ENCODE measurements at regions not wholly inside any gene's neighbourhood (a gene's known extent, or its start where the extent isn't known, plus 50 kb on each side); places are given as distances from the start of the nearest gene placed in this dataset.

DNA sequence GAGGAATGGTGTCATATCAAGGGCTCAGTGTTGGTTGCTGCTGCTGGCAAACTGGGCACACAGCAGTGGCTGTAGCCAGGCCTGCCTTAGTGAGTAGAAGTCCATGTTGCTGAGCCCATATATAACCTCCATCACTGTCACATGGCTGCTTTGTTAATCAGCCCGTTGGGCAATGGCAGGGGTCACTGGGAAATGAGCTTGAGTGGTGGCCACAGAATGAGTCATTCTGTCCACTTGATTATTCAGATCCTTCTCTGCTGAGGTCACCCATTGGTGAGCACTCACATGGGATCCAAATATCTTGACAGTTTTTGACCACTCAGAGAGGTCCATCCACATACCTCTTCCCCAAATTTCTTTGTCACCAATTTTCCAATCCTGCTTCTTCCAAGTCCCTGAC is 898.9 kb upstream of the EYS start:
- no peaks in the 10 kb centered on the region for H3K79me2 ChIP-seq (ENCODE audit: low read depth)
- no peak overlapping the region for H3K4me2 ChIP-seq
- no peak overlapping the region for H3K27ac ChIP-seq
- DNase-seq: no peak
- TF ChIP-seq, protein P1, sequence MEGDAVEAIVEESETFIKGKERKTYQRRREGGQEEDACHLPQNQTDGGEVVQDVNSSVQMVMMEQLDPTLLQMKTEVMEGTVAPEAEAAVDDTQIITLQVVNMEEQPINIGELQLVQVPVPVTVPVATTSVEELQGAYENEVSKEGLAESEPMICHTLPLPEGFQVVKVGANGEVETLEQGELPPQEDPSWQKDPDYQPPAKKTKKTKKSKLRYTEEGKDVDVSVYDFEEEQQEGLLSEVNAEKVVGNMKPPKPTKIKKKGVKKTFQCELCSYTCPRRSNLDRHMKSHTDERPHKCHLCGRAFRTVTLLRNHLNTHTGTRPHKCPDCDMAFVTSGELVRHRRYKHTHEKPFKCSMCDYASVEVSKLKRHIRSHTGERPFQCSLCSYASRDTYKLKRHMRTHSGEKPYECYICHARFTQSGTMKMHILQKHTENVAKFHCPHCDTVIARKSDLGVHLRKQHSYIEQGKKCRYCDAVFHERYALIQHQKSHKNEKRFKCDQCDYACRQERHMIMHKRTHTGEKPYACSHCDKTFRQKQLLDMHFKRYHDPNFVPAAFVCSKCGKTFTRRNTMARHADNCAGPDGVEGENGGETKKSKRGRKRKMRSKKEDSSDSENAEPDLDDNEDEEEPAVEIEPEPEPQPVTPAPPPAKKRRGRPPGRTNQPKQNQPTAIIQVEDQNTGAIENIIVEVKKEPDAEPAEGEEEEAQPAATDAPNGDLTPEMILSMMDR (conservative IDR thresholded peaks at IDR 0.05): no peak
- TF ChIP-seq EZH2 (IDR thresholded peaks at IDR 0.05; ENCODE audit: low read depth): no peak
- POLR2A ChIA-PET (ENCODE audit: unreplicated experiment): no interaction called here
- no peaks in the 10 kb centered on the region for H3F3A ChIP-seq (ENCODE audit: insufficient read depth, low read depth)
- H3K9me2 ChIP-seq (ENCODE audit: insufficient read depth): no peaks in the 10 kb centered on the region
- no peak overlapping the region for H2AFZ ChIP-seq
- BruUV-seq (replicated peaks): no TSS peak
- H3K9me3 ChIP-seq (ENCODE audit: insufficient read depth, low read depth): no peaks in the 10 kb centered on the region
- H4K20me1 ChIP-seq (ENCODE audit: insufficient read depth): no peaks in the 10 kb centered on the region
- no peaks in the 10 kb centered on the region for H3K4me1 ChIP-seq (replicated peaks; ENCODE audit: insufficient read depth)
- no peak overlapping the region for H3K4me3 ChIP-seq
- CTCF ChIA-PET: no interaction called here
- H3K27me3 ChIP-seq (ENCODE audit: insufficient read depth, low read depth): no peaks in the 10 kb centered on the region
- intact Hi-C loops (cut with micrococcal nuclease; ENCODE audit: unreplicated experiment): no loop called here
- H3K36me3 ChIP-seq (ENCODE audit: low read depth): no peaks in the 10 kb centered on the region

DNA sequence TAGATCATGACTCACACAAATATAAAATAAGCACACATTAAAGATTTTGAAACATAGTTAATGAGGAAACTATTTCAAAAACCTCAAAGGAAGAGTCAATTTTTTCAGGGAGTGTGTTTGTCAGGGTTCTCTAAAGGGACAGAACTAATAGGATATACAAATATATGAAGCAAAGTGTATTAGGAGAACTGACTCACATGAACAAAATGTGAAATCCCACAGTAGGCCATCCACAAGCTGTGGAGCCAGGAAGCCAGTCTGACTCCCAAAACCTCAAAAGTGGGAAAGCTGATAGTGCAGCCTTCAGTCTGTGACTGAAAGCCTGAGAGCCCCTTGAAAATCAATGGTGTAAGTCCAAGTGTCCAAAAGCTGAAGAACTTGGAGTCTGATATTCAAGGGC is 898.0 kb upstream of the EYS start:
- ChIA-PET CTCF (no interaction called here), POLR2A (ENCODE audit: unreplicated experiment) (no interaction called here)
- intact Hi-C loops (cut with micrococcal nuclease; ENCODE audit: unreplicated experiment): no loop called here
- no peak for DNase-seq
- no peak for TF ChIP-seq EZH2 (IDR thresholded peaks at IDR 0.05; ENCODE audit: low read depth)
- TF ChIP-seq, protein P1 (conservative IDR thresholded peaks at IDR 0.05): no peak
- Histone ChIP-seq H3K27ac (no peak overlapping the region), H3K36me3 (ENCODE audit: low read depth) (no peaks in the 10 kb centered on the region), H3K4me2 (no peak overlapping the region), H3F3A (ENCODE audit: insufficient read depth, low read depth) (no peaks in the 10 kb centered on the region), H3K4me3 (no peak overlapping the region), H3K9me3 (ENCODE audit: insufficient read depth, low read depth) (no peaks in the 10 kb centered on the region), H2AFZ (no peak overlapping the region), H3K4me1 (replicated peaks; ENCODE audit: insufficient read depth) (no peaks in the 10 kb centered on the region), H3K27me3 (ENCODE audit: insufficient read depth, low read depth) (no peaks in the 10 kb centered on the region), H3K79me2 (ENCODE audit: low read depth) (no peaks in the 10 kb centered on the region), H3K9me2 (ENCODE audit: insufficient read depth) (no peaks in the 10 kb centered on the region), H4K20me1 (ENCODE audit: insufficient read depth) (no peaks in the 10 kb centered on the region)
- no TSS peak for BruUV-seq (replicated peaks)

DNA sequence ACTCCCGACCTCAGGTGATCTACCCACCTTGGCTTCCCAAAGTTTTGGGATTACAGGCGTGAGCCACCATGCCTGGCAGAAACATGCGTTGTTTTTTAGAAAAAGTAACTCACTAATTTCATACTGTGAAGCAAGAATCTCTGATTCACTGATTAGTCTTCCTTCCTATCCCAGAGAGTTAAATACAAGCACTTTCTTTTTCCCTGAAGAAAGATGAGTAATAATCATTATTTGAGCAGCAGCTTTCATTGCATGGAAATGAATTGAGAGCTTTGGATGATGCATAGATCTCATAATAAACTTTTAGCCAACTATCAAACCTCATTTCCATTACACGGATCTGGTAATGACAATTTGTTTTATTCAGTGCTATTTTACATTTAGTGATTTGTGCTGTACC is 892.5 kb upstream of the EYS start:
- no TSS peak for BruUV-seq (replicated peaks)
- CTCF ChIA-PET: no interaction called here
- TF ChIP-seq EZH2 (IDR thresholded peaks at IDR 0.05; ENCODE audit: low read depth): no peak
- TF ChIP-seq, protein P1 (conservative IDR thresholded peaks at IDR 0.05): no peak
- Histone ChIP-seq H3K36me3 (ENCODE audit: low read depth) (no peaks in the 10 kb centered on the region), H4K20me1 (ENCODE audit: insufficient read depth) (no peaks in the 10 kb centered on the region), H3K27me3 (ENCODE audit: insufficient read depth, low read depth) (no peaks in the 10 kb centered on the region), H3K79me2 (ENCODE audit: low read depth) (no peaks in the 10 kb centered on the region), H3K9me2 (ENCODE audit: insufficient read depth) (no peaks in the 10 kb centered on the region), H3K9me3 (ENCODE audit: insufficient read depth, low read depth) (no peaks in the 10 kb centered on the region), H3F3A (ENCODE audit: insufficient read depth, low read depth) (no peaks in the 10 kb centered on the region), H3K4me1 (replicated peaks; ENCODE audit: insufficient read depth) (no peaks in the 10 kb centered on the region), H3K4me3 (no peak overlapping the region), H2AFZ (no peak overlapping the region), H3K4me2 (no peak overlapping the region), H3K27ac (no peak overlapping the region)
- DNase-seq: no peak
- POLR2A ChIA-PET (ENCODE audit: unreplicated experiment): no interaction called here
- intact Hi-C loops (cut with micrococcal nuclease; ENCODE audit: unreplicated experiment): no loop called here

All from PC-9 (cell line).